ENCODE measurements at regions not wholly inside any gene's neighbourhood (a gene's known extent, or its start where the extent isn't known, plus 50 kb on each side); places are given as distances from the start of the nearest gene placed in this dataset.

DNA sequence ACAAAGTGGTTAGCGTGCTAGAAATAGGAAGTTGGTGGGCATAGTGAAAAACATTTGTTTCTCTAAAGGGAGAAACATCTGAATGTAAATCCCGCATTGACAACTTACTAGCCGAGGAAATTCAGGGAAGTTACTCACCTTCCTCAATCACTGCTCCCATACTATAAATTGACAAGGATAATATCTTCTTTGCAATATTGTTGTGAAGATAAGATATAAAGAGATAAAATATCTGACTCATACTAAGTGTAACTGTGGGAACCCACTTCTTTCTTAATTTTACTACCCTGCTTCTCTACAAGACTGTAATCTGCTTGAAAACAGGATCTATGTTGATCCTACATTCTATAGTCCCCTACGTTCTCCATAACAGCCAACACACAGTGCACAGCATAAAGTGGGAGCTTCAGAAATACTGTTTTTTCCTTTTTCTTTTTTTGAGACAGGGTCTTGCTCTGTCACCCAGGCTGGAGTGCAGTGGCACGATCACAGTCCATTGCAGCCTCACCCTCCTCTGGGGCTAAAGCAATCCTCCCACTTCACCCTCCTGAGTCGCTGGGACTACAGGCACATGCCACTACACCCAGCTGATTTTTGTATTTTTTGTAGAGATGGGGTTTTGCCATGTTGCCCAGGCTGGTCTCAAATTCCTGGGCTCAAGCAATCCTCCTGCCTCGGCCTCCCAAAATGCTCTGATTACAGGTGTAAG is 57.4 kb upstream of the C1orf21 start:
- DNase-seq, result no peak

DNA sequence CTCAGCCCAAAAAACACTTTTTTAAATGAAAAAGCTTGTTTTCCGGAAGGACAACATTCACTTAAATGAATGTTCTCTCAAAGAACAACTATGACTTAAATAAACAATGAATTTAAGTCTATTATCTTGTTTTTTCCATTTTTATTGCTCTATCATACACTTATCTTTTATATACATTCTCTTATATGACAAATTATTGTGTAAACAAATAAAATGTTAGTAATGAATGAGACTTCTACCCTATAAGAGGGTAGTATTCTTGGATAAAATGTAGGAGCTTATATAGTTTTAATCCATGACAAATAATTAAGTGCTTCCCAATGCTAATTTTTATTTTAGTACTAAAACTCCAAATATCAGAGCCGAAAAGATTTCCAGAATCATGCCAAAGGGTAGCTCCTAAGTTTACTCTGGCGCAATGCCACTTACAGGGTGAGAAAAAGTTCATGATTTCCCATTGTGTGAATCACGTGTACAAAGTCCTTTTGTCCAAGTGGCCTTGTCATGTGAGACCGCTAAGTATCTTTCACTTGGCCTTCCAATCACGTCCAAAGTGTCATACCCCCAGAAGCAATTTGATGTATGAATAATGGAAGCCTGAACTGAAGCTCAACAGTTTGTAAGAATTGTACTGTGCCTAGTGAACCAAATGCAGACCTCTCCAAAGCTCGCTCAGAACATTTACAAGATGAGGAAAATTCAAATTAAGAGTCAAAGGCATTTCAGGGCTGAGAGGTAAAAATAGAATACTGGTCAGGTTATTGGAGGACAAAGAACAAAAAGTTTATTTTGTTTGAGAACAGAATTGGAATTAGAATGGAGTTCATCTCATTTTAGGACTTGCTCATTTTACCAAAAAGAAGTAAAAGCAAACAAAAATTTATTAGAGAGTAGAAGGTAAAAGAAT is 56.6 kb upstream of the C1orf21 start:
- no peak for DNase-seq

DNA sequence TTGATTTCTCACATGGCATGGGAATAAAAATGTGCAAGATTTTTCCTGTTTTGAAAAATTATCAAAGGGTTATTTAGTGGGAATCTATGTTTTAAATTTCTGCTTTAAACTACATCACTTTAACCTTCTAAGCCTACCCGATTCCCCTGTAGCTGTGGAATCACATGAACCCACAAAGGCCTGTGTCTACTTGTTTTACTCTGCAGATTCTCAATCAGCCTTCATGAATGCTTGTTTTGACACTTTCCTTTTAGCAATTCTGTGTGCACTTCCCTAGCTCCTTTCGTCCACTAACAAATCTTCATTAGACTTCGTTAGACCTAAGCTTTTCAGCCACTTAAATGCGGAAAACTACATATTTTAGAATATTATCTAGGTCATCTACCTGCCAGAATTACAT is 56.0 kb upstream of the C1orf21 start:
- no peak for DNase-seq

All from NCI-H1930 (cell line).